Sigmoid colon (tissue), 4 donors: ENCODE measurements at regions not wholly inside any gene's neighbourhood (a gene's known extent, or its start where the extent isn't known, plus 50 kb on each side); places are given as distances from the start of the nearest gene placed in this dataset.

Source experiments
- CTCF ChIP-seq, 4 experiments: fragments of 450-650 bp in 3 of 4; fragments of 200-600 bp in 1 of 4; IDR thresholded peaks; one replicate each; pipeline ENCODE4 v1.5.1; 2016 to 2019; ENCODE audit warnings: antibody characterized with exemption in 4 of 4, mild to moderate bottlenecking in 3 of 4, moderate library complexity in 2 of 4
- POLR2A ChIP-seq, 2 donors: fragments of 450-650 bp; IDR thresholded peaks; one replicate each; pipeline ENCODE4 v1.6.1; 2016; ENCODE audit warnings: antibody characterized with exemption in 2 of 2, mild to moderate bottlenecking in 2 of 2, moderate library complexity in 2 of 2
- POLR2AphosphoS5 ChIP-seq, 4 donors: sonication (generic); formaldehyde crosslinking; IDR thresholded peaks; one replicate each; pipeline ENCODE4 v1.6.1; 2017; ENCODE audit warnings: antibody characterized with exemption in 4 of 4

DNA sequence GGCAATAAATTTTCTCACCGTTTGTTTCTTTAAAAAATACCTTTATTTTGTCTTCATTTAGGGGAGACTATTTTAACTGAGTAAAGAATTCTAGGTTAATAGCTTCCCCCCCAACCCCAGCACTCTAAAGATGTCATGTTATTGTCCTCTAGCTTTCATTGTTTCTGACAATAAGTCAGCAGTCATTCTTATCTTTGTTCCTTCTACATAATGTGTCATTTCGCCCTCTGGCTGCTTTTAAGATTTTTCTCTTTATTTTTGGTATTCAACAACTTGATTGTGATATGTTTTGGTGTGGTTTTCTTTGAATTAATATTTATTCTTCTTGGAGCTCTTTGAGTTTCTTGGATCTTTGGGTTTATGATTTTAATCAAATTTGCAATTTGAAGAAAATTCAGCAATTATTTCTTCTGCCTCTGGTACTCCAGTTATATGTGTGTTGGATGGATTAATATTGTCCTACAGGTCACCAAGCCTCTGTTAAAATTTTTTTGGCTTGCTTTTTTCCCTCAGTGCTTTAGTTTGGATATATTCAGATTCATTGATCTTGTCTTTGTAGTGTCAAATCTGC lies 64.6 kb upstream of the ELN start:
- TF ChIP-seq CTCF (IDR thresholded peaks at IDR 0.05) (no peak), POLR2A (IDR thresholded peaks at IDR 0.05) (no peak), POLR2AphosphoS5 (IDR thresholded peaks at IDR 0.05) (no peak)
